CD1c-positive myeloid dendritic cell (primary cell): ENCODE measurements at regions not wholly inside any gene's neighbourhood (a gene's known extent, or its start where the extent isn't known, plus 50 kb on each side); places are given as distances from the start of the nearest gene placed in this dataset.
"Not testable (repeated sequence)": the region's sequence is repeated elsewhere in the genome, so short reads cannot be mapped to it uniquely, and the experiment has no call there.

Experiments used
- DNase-seq: peaks from one replicate; pipeline ENCODE4 v3.0.0-alpha.2; 2016; ENCODE audit errors: extremely low spot score

DNA sequence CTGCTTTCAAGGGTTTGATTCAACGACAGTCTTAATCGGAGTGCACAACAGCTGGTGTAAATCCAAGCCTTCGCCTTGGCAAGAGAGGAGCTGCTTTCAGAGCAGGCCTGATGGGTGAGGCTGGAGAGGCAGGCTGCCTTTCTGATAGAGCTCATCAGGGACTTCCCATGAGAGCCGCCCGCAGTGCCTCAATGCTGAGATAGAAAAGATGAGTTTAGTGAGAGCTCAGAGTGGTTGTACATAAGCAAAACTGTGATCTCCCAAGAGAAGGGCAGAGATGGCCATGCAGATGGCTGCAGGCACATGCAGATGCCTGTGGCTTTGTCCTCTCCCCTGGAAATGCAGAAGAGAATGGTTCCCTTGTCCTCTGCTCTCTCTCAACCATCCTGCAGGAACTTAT is 122.1 kb downstream of the ARL4C start:
- no peak for DNase-seq

DNA sequence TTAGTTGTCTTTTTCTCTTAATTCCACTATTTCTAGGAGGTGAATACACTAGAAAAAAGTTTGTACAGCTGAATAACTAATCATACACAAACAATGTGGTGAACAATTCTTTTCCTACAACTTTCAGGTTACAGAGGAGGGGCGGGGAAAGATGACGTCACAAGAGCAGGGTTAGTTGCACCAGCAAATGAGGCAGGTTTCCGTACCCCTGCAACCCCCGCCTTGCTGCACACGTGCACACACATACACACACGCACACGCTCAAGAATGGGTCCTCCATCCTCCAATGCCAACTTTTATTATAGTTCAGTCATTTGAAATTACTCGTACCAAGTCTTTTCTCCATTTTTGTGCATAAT is 122.8 kb downstream of the ARL4C start:
- DNase-seq = no peak

DNA sequence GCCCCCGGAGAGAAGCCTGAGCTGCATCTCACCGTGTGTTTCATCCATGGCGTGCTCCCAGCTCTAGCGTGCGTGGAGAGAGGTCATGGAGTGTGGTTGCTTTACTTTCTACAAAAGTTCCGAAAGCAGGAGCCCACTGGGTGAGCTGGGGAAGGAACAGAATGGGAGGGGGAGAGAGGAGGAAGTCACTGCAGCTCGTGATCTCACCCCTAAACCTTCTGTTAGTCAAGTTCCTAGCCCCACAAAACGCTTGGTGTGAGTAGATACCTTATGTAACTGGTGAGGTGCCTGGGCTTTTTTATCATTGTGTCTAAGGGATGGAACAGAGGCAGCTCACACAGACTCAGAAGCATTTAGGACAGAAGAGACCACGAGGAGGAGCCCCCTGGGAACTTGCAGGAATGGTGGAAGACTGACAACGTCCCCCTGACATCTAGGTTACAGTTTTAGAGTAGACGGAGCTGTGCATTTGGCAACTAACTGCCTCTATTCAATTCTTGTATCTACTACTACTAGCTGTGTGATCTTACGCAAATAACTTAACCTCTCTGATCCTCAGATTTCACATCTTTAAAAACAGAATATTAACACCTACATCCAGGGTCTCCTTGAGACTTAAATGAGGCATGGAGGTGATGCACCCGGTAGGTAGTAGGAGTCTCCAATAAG is 123.3 kb downstream of the ARL4C start:
- DNase-seq = no peak

DNA sequence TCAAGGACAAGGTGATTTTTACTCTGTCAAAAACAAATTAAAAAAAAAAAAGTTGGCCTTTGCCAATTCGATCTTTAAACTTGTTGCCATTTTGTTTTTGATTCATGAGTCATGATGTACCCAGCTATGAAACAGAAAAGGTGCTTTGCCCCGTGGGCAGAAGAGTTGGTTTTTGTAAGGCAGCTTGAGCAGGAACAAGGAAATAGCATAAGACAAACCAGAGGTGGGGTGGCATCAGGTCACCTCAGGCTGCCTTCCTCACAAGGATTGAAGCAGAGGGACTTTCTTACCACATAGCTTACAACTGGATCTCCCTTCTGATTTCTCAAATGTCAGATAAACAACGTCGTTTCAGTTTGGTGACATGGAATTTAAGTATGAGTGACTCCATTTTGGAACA is 123.8 kb downstream of the ARL4C start:
- DNase-seq = no peak

DNA sequence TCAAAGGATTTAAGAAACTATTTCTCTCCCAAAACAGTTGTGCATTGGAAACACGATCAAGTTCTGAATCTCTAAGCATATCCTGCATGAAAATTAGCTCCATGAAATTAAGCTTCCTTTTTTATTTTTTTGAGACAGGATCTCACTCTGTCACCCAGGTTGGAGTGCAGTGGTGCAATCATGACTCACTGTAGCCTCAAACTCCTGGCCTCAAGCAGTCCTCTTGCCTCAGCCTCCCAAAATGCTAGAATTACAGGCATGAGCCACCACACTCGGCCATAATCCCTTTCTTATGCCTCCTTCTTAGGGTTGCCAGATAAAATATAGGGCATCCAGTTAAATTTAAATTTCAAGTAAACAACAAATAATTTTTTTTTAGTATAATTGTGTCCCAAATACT is 124.4 kb downstream of the ARL4C start:
- DNase-seq = no peak

DNA sequence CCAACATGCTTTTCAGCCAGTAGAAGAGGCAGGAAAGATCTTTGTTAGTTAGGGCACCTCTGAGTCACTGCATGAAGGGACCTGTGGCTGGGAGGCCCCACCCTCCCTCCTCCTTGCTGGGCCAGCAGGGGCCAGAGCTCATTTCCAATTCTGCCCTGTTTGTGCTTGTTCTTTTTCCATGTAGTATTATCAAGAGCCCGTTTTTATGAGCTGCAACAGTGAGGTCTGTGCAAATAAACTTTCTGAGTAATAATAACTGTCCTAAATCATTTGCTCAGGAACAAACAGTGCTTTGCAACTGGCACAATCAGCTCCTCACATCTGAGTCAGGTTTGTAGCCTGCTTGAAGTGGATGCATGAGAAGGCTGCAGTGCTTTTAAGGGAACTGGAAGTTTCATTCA is 128.0 kb downstream of the ARL4C start:
- DNase-seq = peak; percentile 33

DNA sequence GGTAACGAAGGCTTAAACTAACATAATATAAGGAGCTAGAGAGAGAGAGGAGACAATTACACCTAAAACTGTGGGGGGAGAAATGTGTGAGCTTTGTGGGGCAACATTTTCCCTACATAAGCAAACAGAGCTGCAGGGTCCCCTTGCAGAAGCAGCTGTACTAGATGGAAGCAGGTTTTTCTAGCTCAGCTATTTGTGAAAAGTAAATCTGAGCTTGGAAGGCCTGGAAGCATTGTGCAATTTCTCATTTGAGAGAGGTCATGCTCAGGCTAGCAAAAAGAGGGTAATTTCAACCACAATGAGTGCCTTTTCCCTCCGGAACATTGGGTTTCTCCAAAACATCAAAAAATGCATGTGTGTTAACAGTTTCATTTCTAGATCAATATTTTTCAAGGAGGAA is 130.0 kb downstream of the ARL4C start:
- DNase-seq = no peak

DNA sequence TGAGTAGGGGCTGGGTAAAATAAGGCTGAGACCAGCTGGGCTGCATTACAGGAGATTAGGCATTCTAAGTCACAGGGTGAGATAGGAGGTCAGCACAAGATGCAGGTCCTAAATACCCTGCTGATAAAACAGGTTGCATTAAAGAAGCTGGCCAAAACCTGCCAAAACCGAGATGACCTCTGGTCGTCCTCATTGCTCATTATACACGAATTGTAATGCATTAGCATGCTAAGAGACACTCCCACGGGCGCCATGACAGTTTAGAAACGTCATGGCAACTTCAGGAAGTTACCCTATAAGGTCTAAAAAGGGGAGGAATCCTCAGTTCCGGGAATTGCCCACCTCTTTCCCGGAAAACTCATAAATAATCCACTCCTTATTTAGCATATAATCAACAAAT is 132.2 kb downstream of the ARL4C start:
- DNase-seq = peak; percentile 15

DNA sequence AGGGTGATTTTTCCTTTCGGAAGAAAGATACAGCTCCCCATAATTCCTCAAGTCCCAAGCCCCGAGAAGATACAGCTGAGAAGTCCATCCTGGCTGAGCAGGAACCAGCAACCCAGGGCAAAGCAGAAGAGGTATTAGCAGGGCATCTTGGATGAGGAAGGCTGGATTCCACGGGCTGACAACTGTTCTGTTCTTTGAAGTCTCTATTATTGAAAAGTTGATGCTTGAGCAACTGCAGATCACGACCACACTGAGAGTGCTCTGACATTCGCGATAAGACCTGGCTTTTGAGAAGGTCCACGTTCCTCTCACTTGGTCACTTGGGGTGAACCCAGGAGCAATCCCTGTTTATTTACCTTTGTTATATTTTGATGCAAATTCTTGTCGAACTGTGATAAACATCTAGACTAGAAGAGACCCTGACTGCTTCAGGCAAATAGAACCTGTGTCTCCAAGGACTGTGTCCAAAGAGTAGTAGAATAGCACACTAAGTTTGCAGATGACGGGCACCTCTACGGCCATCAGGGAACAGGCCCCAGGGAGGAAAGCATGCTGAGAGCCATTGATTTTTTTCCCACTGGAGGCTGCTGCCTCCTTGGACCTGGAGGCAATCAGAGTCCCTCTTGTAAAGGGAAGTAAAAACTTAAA is 133.1 kb downstream of the ARL4C start:
- no peak for DNase-seq

DNA sequence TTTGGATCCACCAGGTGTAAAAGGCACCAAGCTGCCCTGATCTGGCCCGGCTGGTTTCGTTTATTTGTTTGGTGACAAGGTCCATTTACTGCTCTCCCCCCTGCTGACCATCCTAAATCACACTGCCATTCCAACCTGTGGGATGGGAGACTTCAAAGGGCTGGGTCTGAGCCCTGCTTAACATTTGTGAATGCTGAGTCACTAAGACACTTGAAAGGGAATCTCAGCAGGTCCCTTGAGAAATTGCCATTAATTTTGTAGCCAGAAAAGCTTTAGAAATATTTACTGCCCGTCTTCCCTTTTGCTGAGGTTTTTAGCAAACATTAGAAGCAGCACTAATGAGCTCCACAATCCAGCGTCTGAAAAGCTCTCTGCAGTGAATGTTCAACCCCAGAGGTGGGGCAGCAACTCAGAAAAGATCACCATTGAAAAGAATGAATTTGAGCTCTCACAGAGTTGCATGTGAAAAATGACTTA is 133.8 kb downstream of the ARL4C start:
- DNase-seq = no peak

DNA sequence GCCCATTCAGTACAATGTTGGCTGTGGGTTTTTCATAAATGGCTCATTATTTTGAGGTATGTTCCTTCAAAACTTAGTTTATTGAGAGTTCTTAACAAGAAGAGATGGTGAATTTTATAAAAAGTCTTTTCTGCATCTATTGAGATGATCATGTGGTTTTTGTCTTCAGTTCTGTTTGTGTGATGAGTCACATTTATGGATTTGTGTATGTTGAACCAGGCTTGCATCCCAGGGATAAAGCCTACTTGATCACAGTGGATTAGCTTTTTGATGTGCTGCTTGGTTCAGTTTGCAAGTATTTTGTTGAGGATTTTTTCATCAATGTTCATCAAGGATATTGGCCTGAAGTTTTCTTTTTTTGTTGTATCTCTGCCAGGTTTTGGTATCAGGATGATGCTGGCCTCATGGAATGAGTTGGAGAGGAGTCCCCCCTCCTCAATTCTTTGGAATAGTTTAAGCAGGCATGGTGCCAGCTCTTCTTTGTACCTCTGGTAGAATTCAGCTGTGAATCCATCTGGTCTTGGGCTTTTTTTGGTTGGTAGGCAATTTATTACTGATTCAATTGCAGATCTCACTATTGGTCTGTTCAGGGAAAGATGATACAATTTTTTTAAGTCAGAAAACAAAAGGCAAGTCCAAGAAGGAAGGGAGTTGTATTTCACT is 136.4 kb downstream of the ARL4C start:
- DNase-seq = not testable (repeated sequence)

DNA sequence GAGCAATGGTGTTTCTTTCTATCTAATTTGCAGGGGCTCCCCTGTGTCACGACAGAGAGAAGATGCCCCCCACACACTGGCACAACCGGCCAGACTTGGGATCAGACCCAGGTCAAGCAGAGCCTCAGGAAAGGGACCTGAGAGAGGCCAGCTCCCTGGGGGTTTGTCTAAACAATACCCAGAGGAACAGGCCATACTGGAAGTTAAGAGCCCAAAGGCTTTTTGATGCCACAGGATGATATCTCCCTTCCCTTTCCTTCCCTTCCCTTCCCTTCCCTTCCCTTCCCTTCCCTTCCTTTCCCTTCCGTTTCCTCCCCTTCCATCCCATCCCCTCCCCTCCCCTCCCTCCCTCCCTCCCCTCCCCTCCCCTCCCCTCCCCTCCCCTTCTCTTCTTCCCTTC is 139.2 kb downstream of the ARL4C start:
- no peak for DNase-seq

DNA sequence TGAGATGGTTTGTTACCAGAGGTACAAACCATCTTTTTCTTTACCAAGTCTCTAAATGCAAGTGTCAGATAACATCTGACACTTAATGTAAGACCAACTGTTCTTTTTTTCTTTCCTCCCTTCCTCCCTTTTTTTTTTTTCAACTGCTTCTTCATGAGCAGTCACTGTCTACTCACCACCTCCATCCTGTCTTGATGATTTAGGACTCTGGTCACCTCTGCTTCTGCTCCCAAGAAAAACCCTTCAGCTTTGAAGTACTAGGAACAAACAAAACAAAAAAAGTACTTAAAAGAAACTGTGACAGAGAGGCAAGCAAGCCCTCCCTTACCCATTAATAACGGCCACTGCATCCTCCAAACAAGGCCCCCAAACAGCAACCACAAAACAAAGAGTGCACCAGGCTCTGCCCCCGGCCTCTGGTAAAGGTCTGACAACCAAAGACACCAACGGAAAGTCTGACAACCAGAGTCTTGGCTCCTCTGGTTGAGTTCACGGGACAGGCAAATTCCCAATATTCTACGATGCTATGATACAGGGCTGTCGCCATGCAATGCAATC is 141.0 kb downstream of the ARL4C start:
- no peak for DNase-seq

DNA sequence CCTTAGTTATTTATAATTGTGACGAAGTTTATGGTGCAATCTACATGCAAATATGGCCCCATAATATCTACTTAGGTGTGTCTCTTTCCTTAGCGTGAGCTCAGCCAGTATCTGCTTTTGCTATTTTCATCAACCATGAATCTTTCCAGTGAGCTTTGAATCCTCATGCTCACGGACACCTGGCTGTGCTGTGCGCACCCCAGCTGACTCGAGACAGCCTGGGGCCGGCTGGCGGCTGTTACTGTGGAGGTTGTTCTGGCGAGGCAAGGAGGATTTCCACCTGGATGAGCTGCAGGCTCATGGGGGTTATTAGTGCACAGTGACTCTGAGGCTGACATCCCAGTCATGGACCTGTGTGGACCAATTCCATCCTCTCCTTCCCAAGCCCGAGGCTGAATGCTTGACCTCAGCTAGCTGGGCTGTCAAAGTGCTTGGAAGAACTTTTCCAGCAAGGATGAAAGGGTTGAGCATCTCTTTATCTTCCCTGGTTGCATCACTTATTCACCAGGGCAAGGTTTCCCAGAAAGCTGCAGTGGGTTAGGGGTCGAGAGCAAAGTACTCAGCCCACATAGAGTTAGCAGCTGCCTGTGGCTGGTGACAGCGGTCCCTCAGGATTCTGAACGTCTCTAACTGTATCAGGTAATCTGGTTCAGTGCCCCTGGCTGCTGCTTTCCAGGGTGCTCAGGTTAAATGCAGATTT is 141.7 kb downstream of the ARL4C start:
- no peak for DNase-seq

DNA sequence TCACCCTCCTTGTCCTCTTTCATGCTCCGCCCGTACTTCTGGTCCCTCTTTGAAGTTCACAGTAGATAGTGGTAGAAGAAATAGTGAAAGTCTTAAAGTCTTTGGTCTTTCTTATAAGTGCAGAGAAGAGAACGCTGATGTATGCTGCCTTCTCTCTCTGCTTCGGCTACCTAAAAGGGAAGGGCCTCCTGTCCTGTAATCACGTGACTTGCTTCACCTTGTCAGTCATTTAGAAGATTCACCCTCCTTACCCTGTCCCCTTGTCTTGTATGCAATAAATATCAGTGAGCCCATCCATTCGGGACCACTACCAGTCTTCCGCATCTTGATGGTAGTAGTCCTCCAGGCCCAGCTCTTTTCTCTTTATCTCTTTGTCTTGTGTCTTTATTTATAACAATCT is 144.6 kb downstream of the ARL4C start:
- DNase-seq = no peak

DNA sequence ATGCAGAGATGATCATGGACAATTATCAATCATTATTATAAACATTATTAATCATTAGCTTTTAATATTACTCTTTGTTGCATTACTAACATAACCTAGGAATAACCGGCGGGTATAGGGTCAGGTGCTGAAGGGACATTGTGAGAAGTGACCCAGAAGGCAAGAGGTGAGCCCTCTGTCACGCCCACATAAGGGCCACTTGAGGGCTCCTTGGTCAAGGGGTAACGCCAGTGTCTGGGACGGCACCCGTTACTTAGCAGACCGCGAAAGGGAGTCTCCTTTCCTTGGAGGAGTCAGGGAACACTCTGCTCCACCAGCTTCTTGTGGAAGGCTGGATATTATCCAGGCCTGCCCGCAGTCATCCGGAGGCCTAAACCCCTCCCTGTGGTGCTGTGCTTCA is 145.0 kb downstream of the ARL4C start:
- DNase-seq = not testable (repeated sequence)

DNA sequence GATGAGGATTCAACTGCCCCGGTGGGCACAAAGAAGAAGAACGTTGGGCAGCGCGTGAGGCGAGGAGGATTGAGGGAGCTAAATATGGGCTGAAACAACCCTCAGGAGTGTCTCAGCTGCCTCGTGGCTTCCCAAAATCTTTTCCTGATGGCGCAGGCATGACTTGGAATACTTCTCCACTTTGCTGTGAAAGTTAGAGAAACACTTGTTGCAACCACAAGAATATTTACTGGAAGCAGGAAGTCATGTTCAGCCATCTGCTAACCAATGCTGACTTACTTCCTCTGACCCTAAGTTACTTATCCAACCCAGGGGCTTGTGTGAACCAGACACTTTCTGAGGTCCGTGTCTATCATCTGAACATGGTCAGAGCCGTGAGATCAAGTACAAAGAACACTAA is 148.8 kb downstream of the ARL4C start:
- DNase-seq = peak; percentile 46

DNA sequence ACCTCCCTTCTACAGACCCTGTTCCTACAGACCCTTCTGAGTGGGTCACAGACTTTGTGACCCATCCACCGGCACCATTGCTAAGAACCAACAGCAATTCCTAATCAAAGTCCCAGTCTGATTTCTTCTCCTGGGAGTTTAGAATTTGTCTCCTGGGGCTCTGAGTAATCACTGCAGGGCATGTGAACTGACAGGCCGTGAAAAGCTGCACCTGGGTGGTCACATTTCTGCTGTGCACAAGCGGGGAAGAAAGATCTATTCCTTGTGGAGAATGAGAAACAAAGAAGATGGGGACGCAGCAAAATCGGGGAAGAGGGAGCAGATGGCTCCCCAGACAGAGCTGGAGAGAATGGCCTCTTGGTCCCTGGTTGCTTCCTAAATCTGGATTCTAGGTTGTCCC is 151.0 kb downstream of the ARL4C start:
- DNase-seq = no peak

DNA sequence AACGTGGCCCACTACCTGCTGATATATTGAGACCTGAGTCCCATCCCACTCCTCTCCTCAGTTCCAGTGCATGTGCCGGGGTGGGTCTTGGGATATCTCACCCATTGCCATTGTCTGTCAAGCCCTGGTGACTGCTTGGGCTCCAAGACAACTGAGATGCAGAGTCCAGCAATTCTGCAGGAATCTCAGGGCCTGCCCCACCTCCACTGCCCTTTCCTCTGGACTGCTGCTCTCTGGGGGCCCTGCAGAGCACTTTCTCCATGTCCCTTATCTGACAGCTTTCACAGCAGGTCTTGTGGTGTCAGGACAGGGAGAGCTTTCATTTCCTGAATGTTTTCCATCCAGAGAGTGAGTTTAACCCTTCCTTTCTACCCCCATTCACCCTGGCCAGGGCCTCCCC is 152.9 kb downstream of the ARL4C start:
- no peak for DNase-seq

DNA sequence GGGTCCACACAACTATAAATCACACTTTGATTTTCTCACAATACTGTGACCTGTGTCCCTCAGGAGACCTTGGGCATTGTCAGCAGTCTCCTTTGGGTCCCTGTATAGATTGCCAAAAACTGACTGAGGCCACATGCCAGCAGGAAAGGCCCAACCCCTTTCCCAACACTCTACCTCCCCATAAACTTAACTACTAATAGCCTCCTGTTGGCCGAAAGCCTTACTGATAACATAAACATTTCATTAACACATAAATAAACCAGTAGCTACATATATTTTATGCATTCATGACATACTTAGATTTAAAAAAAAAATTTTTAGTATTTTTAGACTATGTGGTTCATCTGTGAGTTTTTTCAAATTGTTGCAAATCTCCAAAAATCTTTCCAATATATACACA is 153.5 kb downstream of the ARL4C start:
- DNase-seq = no peak

DNA sequence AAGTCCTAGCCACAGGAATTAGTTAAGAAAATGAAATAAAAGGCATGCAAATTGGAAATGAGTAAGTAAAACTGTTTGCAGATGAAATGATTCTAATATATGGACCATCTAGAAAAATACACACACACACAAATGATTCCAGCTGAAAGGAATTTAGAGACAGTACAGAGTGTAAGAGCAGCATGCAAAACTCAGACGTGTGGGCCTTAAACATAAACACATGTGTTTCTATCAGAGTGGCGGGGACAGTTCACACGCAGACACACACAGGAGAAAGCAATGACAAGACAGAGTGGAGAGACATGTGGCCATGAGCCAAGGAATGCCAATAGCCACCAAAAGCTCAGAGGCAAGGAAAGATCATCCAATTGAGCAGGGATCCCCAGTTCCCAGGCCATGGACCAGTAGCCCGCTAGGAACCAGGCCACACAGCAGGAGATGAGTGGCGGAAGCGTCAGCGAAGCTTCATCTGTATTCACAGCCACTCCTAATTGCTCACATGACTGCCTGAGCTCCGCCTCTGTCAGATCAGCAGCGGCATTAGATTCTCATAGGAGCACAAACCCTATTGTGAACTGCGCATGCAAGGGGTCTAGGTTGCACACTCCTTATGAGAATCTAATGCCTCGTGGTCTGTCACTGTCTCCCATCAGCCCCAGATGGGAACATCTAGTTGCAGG is 155.4 kb downstream of the ARL4C start:
- DNase-seq = no peak

DNA sequence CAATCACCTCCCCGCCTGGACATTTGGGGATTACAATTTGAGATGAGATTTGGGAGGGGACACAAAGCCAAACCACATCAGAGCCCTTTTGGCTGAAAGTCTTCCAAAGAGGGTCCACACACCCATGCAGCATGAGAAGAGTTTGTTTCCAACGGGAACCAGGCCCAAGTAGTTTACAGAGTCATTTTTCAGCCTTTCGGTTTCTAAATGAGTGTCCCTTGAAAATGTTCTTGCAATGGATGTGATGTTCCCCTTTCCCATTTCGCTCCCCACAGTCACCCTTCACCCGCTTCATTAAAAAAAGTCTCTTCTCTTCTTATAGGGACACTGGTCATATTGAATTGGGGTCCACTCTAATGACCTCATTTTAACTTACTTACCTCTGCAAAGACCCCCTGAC is 157.4 kb downstream of the ARL4C start:
- peak; percentile 82 for DNase-seq
